ENCODE measurements at regions not wholly inside any gene's neighbourhood (a gene's known extent, or its start where the extent isn't known, plus 50 kb on each side); places are given as distances from the start of the nearest gene placed in this dataset.

DNA sequence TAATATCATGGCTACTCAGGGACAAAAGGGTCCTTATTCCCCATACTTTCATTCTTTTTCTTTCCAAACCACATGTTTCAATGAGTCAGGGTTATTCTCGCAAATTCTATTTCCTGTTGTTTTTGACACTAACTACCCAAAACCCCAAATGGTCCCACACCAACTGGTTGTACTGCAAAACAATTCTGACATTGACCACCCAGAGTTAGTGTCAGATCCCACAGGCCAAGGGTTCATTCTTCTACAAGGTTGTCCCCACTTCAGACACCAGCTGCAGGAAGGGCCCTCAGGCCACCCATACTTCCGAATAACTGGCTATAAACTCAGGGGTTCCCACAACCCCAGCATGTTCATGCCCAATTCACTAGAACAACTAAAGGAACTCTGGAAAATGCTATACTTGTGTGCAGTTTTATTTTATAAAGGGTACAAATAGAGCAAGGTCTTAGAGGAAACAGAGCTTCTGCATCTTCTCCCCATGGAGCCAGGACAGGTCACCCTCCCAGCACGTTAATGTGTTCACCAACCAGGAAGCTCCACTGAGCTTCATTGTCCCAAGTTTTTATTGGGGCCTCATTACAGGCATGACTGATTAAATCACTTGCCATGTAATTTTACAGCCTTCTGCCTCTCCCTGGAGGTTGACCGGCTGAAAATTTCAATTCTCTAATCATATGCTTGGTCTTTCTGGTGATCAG is 334.8 kb downstream of the DRD1 start:
- DNase-seq (ENCODE audit: low spot score) = no peak

DNA sequence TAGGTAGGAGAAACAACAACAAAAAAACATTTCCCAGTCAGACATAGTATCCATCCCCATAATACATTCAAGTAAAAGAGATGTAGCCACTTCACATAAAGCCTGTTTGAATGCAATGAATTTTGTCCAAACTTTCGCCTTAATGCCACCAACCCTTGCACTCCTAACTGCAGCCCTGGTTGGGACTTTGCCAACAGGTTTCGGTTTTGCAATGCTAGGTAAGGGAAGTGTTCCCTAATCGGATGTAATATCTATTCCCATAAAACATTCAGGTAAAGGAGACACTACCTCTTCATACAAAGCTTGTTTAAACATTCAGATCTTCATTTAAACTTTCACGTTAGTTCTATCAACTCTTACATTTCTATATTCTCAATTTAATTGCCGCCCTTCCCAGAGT is 336.1 kb downstream of the DRD1 start:
- DNase-seq (ENCODE audit: low spot score) = no peak

DNA sequence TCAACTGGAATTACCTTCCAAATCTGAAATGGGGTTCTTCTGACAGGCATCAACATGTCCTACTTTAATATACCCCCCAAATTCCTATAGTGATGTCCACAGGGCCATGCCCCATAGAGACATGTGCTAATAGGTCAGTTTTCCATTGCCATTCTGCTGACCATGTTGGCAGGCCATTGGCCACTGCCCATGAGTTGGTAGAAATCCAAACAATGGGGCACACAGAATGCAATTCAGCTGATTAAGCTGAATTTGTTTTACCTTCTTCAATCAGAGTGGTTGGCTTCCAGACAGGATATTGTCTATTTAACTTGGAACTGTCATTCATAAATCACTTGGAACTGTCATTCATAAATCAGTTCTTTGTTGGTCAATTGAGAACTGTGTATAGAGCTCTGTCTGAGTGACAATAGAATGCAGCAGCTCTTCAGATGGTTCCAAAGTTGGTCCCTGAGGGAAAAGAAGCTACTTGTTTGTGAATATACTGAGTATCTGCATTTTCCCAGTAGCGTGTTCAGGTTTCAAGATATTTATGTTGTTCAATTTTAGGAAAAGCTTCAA is 336.9 kb downstream of the DRD1 start:
- DNase-seq (ENCODE audit: low spot score) = no peak

DNA sequence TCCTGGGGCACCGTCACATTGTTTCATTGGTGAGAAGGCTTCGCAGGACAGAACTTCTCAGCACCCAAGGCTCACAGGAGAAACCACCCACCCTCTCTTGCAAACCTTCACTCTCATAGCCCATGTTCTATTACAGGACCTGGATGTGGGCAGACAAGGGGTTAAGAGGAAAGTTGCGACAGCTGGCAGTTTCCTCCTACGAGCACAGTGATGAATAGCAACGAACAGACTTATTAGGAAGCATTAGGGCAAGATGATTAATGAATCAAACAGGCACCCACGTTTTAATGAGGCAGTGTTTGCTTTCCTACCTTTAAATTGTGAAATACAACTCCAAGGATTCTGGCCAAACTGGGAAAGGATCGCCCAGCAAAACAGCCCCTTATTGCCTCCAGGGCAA is 339.3 kb downstream of the DRD1 start:
- DNase-seq (ENCODE audit: low spot score) = no peak

DNA sequence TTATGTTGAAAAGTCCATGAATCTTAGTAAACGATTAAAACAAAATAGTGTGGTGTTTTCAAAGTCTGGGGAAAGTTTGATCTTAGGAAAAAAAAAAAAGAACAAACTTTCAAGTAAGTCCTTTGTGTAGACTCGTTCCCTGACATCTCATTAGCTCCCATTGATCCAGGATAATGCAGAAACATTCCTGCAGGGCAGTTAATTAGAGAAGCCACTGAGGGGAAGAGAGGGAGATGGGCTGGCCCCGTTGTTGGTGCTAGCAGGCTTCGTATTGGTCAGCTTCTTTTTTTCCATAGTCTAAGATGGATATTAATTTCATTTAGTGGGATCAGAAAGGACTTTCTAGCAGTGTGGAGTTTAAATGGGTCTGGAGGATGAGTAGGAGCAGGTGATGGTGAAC is 340.2 kb downstream of the DRD1 start:
- no peak for DNase-seq (ENCODE audit: low spot score)

DNA sequence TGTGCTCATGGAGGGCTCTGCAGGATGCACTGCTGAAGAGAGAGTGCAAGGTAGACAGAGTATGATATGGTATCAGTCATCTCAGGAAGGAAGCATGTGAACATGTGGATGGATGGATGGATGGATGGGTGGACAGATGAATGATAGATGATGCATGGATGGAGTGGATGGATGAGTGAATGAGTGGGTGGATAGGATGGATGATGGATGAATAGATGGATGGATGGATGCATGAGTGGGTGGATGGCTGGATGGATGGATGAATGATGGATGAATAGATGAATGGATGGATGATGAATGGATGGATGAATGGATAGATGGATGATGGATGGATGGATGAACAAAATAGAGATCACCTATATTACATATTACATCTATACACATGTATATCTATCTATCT is 341.3 kb downstream of the DRD1 start:
- DNase-seq (ENCODE audit: low spot score) = no peak

DNA sequence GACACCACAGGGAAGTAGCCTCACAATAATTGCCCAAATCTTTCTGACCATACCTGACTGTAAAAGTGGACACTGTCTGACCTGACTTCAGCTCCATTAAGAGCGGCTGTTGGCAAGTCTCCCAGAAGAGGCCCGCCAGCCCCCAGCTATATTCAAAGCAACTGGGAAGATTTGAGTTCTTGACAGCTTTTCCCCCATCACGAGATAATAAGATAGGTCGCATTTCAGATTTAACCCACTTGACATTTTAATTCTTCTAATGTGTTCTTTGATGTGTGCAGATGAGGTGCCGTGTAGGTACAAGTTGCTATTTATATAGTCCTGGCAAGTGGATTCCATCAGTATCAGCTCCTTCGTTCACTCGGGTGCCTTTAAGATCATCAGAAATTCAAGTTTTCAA is 345.7 kb downstream of the DRD1 start:
- no peak for DNase-seq (ENCODE audit: low spot score)

DNA sequence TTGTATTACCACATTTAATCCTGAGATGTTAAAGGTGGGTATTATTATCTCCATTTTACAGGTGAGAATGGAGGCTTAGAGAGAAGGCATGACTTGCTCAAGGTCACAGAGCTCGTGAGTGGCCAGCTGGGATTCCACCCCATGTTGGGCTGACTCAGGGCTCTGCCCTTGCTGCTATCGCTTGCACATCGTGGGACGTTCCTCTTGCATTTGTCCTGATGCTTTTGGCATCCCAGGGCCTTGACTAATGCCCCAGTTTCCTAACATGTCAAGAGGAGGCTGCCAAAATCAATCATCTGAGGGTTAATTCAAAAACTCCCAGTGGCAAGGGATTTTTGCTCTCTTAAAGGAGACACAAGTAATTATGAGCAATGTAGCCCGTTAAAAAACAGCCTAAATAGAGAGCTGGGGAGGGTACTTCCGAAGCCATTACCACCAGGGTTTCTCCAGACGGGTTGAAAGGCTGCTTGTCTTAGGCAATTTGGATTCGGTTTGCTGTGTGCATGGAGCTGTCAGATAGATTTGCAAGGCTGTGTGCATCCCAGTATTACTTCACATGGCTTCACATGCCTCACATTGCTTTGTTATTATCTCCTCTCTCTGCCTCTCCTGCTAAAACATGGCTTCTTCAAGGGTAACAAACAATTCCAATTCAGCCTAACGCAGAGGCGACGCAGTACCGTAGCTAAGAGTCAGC is 347.4 kb downstream of the DRD1 start:
- DNase-seq (ENCODE audit: low spot score) = no peak

DNA sequence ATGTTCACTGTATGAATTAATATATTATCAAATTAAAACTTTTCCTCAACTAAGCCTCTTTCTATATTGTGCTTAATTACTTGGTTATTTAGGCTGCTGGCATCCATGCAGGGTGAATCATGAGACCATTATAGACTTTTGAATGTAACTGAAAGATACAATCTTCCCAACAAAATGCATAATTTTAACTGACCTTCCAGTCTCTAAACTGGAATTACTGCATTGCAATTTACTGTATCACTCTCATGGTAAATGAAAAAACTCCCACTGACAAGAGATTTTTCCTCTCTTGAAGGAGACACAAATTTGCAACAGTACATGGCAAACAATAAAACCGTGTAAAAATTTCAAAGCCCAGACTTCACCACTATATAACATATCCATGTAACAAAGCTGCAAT is 349.5 kb downstream of the DRD1 start:
- no peak for DNase-seq (ENCODE audit: low spot score)

DNA sequence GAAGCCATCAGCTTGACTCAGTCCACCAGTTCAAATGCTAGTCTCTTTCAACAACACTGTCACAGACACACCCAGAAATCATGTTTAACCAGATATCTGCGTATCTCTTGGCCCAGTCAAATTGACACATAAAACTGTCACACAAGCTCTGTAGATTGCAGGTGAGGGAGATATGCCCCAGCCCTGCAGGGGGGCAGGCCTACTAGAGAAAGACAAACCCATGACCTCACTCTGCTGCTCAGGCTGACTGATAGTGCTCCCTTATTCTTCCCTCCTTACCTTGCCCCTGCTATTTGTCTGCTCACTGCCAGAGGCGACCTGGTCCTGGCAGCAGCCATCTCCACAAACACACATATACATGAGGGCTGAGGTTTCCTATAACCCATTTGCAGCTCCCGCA is 351.3 kb downstream of the DRD1 start:
- DNase-seq (ENCODE audit: low spot score) = no peak

DNA sequence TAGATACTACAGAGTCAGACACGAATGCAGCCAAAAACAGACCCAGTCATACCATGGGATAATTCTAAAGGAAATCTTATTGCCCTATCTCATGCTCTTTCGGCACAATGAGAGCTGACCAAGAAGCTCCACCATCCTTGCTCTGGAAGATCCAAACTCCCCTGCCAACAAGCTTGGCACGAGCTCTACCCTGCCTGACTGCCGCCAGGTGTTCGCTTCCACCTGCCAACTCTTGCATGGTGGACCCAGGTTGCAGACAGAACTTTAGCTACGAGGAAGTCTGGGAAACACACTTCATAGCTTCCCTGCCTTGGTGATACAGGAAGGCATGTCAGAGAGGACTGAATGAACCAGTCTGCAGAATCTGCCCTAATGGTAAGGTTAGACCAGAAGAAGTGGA is 355.0 kb downstream of the DRD1 start:
- no peak for DNase-seq (ENCODE audit: low spot score)

DNA sequence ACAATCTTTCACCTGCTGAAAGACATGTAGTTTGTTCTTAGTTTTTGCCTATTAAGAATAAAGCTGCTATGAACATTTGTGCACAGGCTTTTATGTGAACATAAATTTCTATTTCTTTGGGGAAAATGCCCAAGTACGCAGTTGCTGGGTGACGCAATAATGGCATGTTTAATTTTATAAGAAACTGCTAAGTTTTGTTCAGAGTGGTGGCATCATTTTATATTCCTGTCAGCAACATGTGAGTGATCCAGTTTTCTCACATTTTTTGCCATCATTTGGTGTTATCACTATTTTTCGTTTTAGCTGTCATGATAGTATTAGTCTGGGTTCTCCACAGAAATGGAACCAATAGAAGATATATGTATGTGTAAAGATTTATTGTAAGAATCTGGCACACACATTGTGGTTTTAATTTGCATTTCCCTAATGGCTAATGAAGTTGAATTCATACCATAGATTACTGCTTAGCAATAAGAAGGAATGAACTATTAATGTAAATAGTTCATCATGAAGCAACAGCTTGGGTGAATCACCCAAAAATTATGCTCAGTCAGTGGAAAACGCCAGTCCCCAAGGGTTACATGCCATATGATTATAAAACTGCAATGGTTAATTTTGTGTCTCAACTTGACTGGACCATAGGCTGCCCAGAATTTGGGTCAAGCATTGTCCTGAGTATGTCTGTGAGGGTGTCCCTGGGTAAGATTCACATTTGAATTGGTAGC is 358.6 kb downstream of the MSX2 start:
- no peak for DNase-seq (ENCODE audit: low spot score)

DNA sequence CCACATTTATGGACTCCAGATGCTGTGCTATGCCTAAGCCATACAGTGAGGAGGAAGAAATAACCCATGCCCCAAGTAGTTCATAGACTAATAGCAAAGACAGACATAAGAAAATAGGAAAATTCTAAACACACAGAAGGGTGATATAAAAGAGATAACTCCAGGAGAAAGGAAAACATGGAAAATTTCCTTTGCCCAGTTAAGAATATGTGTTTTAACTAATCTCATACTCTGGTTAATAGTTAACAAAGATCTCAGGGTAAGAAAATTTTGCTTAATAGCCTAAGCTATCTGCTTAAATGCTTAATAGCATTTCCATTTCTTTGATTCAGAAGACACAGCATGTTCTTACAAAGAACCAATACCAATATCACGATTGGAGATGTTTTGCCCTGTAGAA is 358.0 kb downstream of the MSX2 start:
- DNase-seq (ENCODE audit: low spot score) = no peak

DNA sequence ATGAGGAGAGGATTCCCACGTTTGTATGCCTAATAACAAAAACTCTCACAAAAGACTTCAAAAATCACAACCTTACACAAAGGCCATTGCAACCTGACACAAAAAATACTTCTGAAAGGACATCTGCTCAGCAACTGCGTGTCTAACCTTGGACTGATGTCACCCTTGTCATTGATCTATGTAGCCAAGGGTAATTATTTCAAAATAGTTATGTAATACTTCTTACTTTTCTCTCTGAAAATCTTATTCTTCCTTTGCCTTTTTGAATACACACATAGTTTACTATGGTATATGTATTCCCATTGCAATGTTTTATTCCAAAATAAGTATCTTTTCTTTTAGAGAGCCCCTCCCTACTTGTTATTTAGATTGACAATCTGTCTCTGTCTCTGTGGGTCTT is 355.3 kb downstream of the MSX2 start:
- DNase-seq (ENCODE audit: low spot score) = no peak

DNA sequence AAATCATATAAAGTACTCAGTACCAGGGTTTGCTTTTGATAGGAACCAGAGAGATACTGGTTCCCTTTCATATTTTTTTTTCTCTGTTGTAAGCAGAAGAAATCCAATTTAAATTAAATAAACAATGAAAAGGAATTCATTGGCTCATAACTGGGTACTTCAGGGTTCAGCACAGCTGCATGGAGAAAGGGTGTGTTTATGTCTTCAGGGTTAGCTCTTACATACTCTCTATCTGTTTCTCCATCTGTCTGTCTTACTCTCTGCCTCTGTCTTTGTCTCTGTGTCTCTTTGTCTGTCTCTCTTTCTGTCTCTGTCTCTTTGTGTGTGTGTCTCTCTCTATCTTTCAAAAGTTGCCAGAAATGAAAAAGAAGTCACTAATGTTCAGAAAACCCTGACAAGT is 345.9 kb downstream of the MSX2 start:
- DNase-seq (ENCODE audit: low spot score) = no peak

DNA sequence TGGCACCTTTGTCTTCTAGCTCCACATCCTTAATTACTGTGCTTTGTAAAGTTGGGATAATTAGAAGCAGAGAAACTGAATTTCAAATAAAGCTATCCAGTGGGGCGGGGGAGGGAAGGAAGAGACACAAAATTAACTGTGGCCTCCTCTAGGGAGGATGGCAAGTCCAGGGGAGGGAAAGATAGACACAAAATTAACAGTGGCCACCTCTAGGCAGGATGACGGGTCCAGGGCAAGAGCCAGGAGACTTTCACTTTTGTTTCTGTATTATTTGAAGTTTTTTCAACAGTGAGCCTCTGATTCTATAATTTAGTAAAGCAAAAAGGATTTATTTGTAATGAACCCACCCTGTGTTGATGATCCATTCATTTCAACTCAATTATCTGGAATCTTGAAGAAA is 335.9 kb downstream of the MSX2 start:
- DNase-seq (ENCODE audit: low spot score) = no peak

DNA sequence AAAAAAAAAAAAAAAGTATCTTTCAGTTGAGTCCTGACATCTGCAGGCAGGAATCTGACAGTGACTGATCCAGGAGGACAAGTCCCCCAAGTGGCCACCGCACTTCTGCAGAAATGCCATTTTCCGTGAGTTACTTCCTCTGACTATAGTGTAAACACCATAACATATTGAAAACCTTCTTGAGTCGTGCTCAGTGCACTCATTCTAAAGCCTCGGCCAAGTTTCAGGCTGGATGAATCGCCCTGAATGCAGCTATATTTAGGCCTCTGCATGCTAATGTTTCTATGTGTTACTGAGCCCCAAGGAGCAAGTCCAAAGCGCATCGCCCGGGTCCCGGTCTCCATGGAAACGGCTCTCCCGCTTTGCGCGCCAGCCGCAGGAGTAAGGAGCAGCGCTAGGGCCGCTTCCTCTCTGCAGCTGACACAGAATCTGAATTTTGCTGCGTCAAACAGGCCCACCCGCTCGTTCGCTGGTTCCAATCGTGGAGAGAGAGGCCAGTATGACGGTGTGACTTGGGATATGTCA is 335.4 kb downstream of the MSX2 start:
- peak; percentile 20 for DNase-seq (ENCODE audit: low spot score)

DNA sequence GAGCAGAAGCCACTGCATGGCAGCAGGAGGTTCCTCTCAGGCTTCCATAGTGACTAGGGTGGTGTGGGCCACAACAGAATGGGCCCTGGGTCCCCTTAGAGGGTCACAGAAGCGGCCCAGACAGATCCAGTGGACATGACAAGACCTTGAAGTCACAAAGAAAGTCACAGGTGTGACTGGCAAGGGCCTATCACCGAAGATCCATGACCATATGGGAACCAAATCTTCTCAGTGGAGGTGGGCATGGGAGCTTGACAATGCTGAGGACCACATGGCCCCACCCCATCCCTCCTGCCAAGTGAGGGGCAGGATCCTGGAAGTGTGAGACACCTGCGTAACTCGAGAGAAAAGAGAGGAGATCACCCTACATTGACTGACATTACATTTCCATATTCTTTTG is 332.4 kb downstream of the MSX2 start:
- DNase-seq (ENCODE audit: low spot score) = no peak

DNA sequence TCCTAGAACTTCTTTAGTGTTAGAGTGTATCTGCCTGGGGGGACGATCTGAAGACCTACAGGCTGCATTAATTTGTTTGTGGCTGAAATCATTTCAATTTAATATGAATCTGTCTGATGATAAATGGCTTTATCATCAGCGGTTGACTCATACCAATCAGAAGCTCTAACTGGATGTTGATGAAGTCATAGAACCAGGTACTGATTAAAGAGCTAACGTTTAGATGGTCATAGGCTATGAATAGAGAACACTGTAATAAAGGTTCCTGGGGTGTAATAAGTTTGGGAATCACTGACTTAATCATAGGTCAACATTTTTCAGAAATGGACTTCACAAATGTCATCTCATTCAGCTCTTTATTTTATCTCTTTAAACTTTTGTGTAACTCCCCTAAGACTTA is 329.9 kb downstream of the MSX2 start:
- DNase-seq (ENCODE audit: low spot score) = no peak

DNA sequence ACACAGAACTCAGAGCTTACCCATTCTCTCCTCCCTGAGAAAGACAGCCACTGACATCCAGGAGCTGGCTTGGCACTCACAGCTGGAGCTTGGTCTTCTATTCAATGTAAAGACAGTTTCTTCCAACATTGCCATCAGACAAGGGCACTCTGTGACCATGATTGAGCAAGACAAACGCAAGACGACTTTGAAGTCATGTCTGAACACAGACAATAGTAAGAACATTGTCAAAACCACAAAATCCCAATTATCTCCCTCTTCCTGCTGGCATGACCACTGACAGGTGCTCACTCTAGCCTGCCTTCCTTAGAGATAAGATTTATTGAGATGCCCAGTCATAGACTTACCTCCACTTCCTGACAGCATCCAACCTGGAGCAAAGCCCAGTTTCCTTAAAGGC is 328.0 kb downstream of the MSX2 start:
- no peak for DNase-seq (ENCODE audit: low spot score)

DNA sequence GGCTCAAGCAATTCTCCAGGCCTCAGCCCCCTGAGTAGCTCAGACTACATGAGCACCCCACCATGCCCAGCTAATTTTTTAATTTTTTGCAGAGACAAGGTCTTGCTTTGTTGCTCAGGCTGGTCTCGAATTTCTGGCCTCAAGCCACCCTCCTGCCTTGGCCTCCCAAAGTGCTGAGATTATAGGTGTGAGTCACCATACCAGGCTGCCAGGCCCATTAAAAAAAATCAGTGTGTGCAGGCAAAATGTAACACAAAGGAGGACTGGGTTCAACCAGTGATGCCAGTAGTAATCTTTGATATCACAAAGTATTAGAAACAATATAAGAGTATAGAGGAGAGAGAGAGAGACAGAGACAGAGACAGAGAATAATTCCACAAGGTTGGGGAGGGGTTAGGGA is 322.7 kb downstream of the MSX2 start:
- DNase-seq (ENCODE audit: low spot score) = no peak

DNA sequence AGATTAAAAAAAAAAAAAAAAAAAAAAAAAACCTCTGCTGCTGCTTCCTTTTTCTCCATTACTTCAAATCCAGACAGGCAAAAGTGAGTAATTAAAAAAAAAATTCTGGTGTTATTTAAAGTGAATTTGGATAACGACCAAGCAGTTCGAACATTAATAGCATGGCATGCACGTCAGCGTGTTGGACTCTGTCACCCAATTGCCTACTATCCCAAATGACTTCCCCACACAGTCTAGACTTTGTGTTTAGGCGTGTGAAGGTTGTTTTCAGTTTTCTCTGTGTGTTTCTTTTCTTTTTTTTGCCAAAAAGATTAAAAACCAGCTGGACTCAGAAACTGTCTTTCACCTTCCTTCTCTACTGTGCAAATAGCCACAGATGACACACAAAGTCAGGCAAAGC is 321.4 kb downstream of the MSX2 start:
- no peak for DNase-seq (ENCODE audit: low spot score)

DNA sequence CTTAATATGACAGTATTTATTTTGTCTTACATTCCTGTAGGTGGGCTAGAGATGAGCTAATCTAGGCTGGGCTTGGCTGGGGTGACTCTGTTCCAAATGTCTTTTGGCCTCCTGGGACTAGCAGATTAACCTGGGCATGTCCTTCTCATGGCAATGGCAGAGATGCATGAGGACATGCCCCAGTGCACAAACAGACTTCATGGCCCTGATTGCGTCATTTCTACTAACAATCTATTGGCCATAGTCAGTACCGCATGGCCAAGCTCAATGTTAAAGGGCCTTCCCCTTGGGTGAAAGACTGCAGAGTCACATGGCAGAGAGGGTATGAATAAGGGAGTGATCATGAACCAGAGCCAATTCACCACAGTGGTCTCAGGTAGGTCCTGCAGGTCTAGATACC is 313.4 kb downstream of the MSX2 start:
- DNase-seq (ENCODE audit: low spot score) = no peak
